Trophoblast cell (in vitro differentiated cells and primary cell): ENCODE measurements at regions not wholly inside any gene's neighbourhood (a gene's known extent, or its start where the extent isn't known, plus 50 kb on each side); places are given as distances from the start of the nearest gene placed in this dataset.

Experiments used
- DNase-seq, 2 donors: peaks; one replicate each; pipeline ENCODE4 v3.0.0-alpha.2; 2016
- H2AFZ ChIP-seq: 2 replicates; pipeline ENCODE4 v1.6.1; 2013; ENCODE audit warnings: low read length, moderate library complexity, mild to moderate bottlenecking; ENCODE audit not compliant: insufficient read depth, poor library complexity
- H2AK5ac ChIP-seq: 2 replicates; pipeline ENCODE4 v1.6.1; 2013; ENCODE audit warnings: mild to moderate bottlenecking, low read length
- H2BK120ac ChIP-seq: 2 replicates; pipeline ENCODE4 v1.6.1; 2013; ENCODE audit warnings: low read length, mild to moderate bottlenecking, moderate library complexity; ENCODE audit not compliant: insufficient read depth, poor library complexity
- H2BK12ac ChIP-seq: 2 replicates; pipeline ENCODE4 v1.6.1; 2013; ENCODE audit warnings: mild to moderate bottlenecking, low read length, moderate library complexity
- H2BK5ac ChIP-seq: 2 replicates; pipeline ENCODE4 v1.6.1; 2013; ENCODE audit warnings: low read length, low read depth, moderate library complexity, mild to moderate bottlenecking; ENCODE audit not compliant: poor library complexity
- H3K14ac ChIP-seq: 2 replicates; pipeline ENCODE4 v1.6.1; 2013; ENCODE audit warnings: mild to moderate bottlenecking, low read length
- H3K18ac ChIP-seq: 2 replicates; pipeline ENCODE4 v1.6.1; 2013; ENCODE audit warnings: mild to moderate bottlenecking, low read length
- H3K23ac ChIP-seq: 2 replicates; pipeline ENCODE4 v1.6.1; 2013; ENCODE audit warnings: low read length
- H3K27ac ChIP-seq: 2 replicates; pipeline ENCODE4 v1.5.1; 2013; ENCODE audit warnings: low read depth, mild to moderate bottlenecking, inconsistent platforms, low read length, moderate library complexity
- H3K27me3 ChIP-seq: 2 replicates; pipeline ENCODE4 v1.6.1; 2013; ENCODE audit warnings: inconsistent platforms, mild to moderate bottlenecking, low read length, moderate library complexity; ENCODE audit not compliant: insufficient read depth
- H3K36me3 ChIP-seq, 2 experiments: 1 replicate in 1 of 2; 2 replicates in 1 of 2; pipeline ENCODE4 v1.6.1; 2013; ENCODE audit warnings: low read length in 2 of 2, mild to moderate bottlenecking in 2 of 2, moderate library complexity in 1 of 2; ENCODE audit not compliant: insufficient read depth in 2 of 2, control insufficient read depth in 1 of 2
- H3K4ac ChIP-seq: 2 replicates; pipeline ENCODE4 v1.6.1; 2013; ENCODE audit warnings: low read depth, mild to moderate bottlenecking, low read length, moderate library complexity
- H3K4me1 ChIP-seq, 2 experiments: 1 replicate in 1 of 2; 2 replicates in 1 of 2; pipeline ENCODE4 v1.6.1; 2013; ENCODE audit warnings: low read length in 2 of 2, mild to moderate bottlenecking in 2 of 2, moderate library complexity in 1 of 2; ENCODE audit not compliant: insufficient read depth in 2 of 2, control insufficient read depth in 1 of 2
- H3K4me2 ChIP-seq: 2 replicates; pipeline ENCODE4 v1.6.1; 2013; ENCODE audit warnings: inconsistent platforms, mild to moderate bottlenecking, low read length, moderate library complexity
- H3K4me3 ChIP-seq: 2 replicates; pipeline ENCODE4 v1.5.1; 2013; ENCODE audit warnings: mild to moderate bottlenecking, low read depth, low read length, inconsistent platforms
- H3K79me1 ChIP-seq: one replicate; pipeline ENCODE4 v1.6.1; 2013; ENCODE audit warnings: low read length
- H3K79me2 ChIP-seq: 2 replicates; pipeline ENCODE4 v1.6.1; 2013; ENCODE audit warnings: low read length, mild to moderate bottlenecking; ENCODE audit not compliant: control insufficient read depth, insufficient read depth, poor library complexity
- H3K9ac ChIP-seq: 2 replicates; pipeline ENCODE4 v1.6.1; 2013; ENCODE audit warnings: mild to moderate bottlenecking, low read length
- H3K9me3 ChIP-seq: 2 replicates; pipeline ENCODE4 v1.6.1; 2013; ENCODE audit warnings: low read depth, mild to moderate bottlenecking, control low read depth, inconsistent platforms, low read length; ENCODE audit not compliant: insufficient read depth
- H4K12ac ChIP-seq: 2 replicates; pipeline ENCODE4 v1.6.1; 2013; ENCODE audit warnings: low read depth, mild to moderate bottlenecking, low read length, moderate library complexity
- H4K8ac ChIP-seq: 2 replicates; pipeline ENCODE4 v1.6.1; 2013; ENCODE audit warnings: low read depth, mild to moderate bottlenecking, low read length, moderate library complexity
- H4K91ac ChIP-seq: one replicate; pipeline ENCODE4 v1.6.1; 2013; ENCODE audit warnings: low read depth, mild to moderate bottlenecking, low read length, moderate library complexity
- WGBS: extraction: QIAGEN DNeasy Blood & Tissue Kit; methylation state at CpG from one replicate; pipeline ENCODE4 v1.1.7; 2013; ENCODE audit warnings: missing lambda C conversion rate; ENCODE audit not compliant: insufficient read length, insufficient coverage; ENCODE audit errors: extremely low coverage; 5-methylcytosine and 5-hydroxymethylcytosine counted together

DNA sequence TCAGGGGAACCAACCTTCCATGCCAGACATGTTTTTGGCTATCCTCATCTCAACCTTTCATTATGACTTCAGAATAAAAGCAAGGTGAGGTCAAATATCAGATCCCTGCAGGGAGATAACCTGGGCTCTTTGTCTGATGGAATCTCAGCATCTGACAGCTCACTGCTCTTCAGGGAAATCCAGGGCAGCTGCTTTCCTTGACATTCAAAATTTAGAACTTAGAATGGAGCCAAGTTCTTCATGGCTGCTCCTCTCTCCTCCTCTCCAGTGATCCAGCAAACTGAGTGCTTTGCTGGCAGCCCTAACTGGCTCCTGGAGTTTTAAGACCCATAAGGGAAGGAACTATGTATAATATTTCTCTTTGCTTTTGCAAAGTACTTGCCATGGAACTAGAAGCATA is 716.3 kb downstream of the TSN start:
- H3K27ac ChIP-seq = no peak overlapping the region
- H3K9ac ChIP-seq = no peak overlapping the region
- no peaks in the 10 kb centered on the region for H3K27me3 ChIP-seq
- DNase-seq = no peak
- no peaks in the 10 kb centered on the region for H3K79me1 ChIP-seq
- no peak overlapping the region for H3K4me2 ChIP-seq
- no peak overlapping the region for H2BK12ac ChIP-seq
- no peaks in the 10 kb centered on the region for H3K9me3 ChIP-seq
- H3K18ac ChIP-seq = no peak overlapping the region
- no peak overlapping the region for H3K4ac ChIP-seq
- no peak overlapping the region for H2AK5ac ChIP-seq
- no peak overlapping the region for H2BK5ac ChIP-seq
- no peaks in the 10 kb centered on the region for H3K36me3 ChIP-seq
- no peak overlapping the region for H4K91ac ChIP-seq
- H4K12ac ChIP-seq = no peak overlapping the region
- H4K8ac ChIP-seq = no peak overlapping the region
- no peak overlapping the region for H3K4me3 ChIP-seq
- no peak overlapping the region for H2AFZ ChIP-seq
- H3K14ac ChIP-seq = no peak overlapping the region
- no peaks in the 10 kb centered on the region for H3K4me1 ChIP-seq
- H3K23ac ChIP-seq = no peak overlapping the region
- H2BK120ac ChIP-seq = no peak overlapping the region
- H3K79me2 ChIP-seq = no peaks in the 10 kb centered on the region

DNA sequence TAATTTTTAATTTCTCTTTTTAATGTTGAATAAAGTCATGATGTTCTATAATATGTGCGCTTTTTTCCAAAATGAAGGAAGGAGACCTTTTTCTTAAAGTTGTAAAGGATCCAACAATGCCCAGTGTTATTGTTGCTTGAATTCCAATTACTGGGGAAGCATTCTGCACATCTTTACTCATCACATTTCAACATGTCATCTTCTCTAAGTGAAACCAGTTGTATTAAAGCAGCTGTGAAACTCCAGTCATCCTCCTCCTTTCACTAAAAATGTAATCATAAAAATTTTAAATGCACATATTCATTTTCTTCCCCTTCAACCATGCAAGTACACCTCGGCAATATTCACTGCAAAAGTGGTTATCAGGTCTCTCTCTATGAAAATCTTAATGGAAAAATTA is 722.7 kb downstream of the TSN start:
- H3K18ac ChIP-seq = no peak overlapping the region
- H2BK12ac ChIP-seq = no peak overlapping the region
- H3K4me2 ChIP-seq = no peak overlapping the region
- no peak overlapping the region for H4K91ac ChIP-seq
- no CpG with 5 or more reads among the region's 2 CpGs for WGBS
- H3K27me3 ChIP-seq = no peaks in the 10 kb centered on the region
- no peak overlapping the region for H3K4me3 ChIP-seq
- H3K9me3 ChIP-seq = no peaks in the 10 kb centered on the region
- H3K27ac ChIP-seq = no peak overlapping the region
- no peak overlapping the region for H2AFZ ChIP-seq
- H4K12ac ChIP-seq = no peak overlapping the region
- no peaks in the 10 kb centered on the region for H3K79me2 ChIP-seq
- no peaks in the 10 kb centered on the region for H3K4me1 ChIP-seq
- no peak overlapping the region for H3K14ac ChIP-seq
- no peak overlapping the region for H2AK5ac ChIP-seq
- H2BK120ac ChIP-seq = no peak overlapping the region
- H4K8ac ChIP-seq = no peak overlapping the region
- H2BK5ac ChIP-seq = no peak overlapping the region
- H3K23ac ChIP-seq = no peak overlapping the region
- DNase-seq = no peak
- H3K9ac ChIP-seq = no peak overlapping the region
- H3K4ac ChIP-seq = no peak overlapping the region
- H3K79me1 ChIP-seq = no peaks in the 10 kb centered on the region
- no peaks in the 10 kb centered on the region for H3K36me3 ChIP-seq

DNA sequence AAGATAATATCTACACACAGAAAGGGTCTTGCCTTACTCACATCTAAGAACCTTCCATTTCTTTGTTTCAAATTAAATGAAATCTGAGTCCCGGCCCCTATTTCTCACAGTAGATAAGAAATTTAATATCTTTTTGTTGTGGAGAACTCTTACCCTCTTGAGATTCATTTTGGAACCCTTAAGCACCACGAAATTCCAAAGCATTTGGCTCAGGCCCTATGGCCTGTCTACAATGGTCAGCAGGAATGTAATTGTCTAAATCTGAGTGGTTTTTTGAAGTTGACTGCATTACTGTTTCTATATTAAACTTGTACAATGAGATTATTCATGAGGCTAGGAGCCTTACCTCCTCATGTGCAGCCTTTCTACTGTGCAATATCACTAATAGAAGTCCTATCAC is 723.3 kb downstream of the TSN start:
- H4K12ac ChIP-seq = no peak overlapping the region
- no peaks in the 10 kb centered on the region for H3K4me1 ChIP-seq
- H4K91ac ChIP-seq = no peak overlapping the region
- no peak overlapping the region for H3K4me2 ChIP-seq
- H3K9ac ChIP-seq = no peak overlapping the region
- H2AK5ac ChIP-seq = no peak overlapping the region
- no peaks in the 10 kb centered on the region for H3K9me3 ChIP-seq
- no peaks in the 10 kb centered on the region for H3K36me3 ChIP-seq
- no peak overlapping the region for H3K18ac ChIP-seq
- H2BK5ac ChIP-seq = no peak overlapping the region
- H2AFZ ChIP-seq = no peak overlapping the region
- H3K4ac ChIP-seq = no peak overlapping the region
- no peak overlapping the region for H2BK12ac ChIP-seq
- WGBS = no CpG with 5 or more reads among the region's 2 CpGs
- H3K23ac ChIP-seq = no peak overlapping the region
- no peak overlapping the region for H4K8ac ChIP-seq
- no peaks in the 10 kb centered on the region for H3K27me3 ChIP-seq
- H3K27ac ChIP-seq = no peak overlapping the region
- no peaks in the 10 kb centered on the region for H3K79me2 ChIP-seq
- H2BK120ac ChIP-seq = no peak overlapping the region
- no peak for DNase-seq
- no peak overlapping the region for H3K4me3 ChIP-seq
- no peaks in the 10 kb centered on the region for H3K79me1 ChIP-seq
- no peak overlapping the region for H3K14ac ChIP-seq

DNA sequence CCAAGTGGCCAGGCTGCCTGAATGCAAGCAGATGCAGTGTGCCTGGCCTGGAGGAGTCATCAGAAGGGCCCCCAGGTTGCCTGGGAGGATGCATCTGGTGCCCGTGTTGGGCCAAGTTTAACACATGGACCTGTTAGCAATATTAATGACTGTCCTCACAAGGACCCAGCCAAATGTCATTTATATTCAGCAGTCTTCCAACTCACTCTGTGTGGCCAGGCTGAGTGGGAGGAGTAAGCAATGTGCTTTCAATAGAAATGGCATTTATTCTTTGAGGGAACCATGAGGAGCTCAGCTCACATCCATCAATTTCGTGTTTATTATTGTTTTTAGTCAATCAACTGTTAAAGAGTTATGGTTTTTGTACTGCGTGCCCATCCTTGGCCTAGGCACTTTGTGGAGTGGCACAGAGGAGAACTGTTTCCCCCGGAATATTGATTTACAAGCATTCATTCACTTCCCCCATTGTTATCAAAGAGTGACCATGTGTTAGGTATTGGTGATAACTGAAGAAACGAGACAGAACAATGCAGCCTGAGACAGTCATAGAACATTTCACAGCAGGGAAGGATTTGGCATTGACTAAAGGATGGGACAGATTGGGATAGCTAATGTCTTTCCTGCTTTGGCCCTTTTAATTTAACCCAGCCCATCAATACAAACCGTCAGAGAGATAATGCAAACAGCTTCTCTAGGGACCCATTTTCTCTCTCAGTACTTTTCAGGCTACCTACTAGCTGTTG is 725.2 kb downstream of the TSN start:
- no peaks in the 10 kb centered on the region for H3K4me1 ChIP-seq

More for the DNA sequence above, 725.2 kb downstream of the TSN start:
- no peaks in the 10 kb centered on the region for H3K79me1 ChIP-seq
- no peak overlapping the region for H4K91ac ChIP-seq
- H3K79me2 ChIP-seq = no peaks in the 10 kb centered on the region
- no peaks in the 10 kb centered on the region for H3K27me3 ChIP-seq
- no peak overlapping the region for H2BK120ac ChIP-seq
- H3K9me3 ChIP-seq = no peaks in the 10 kb centered on the region
- H3K18ac ChIP-seq = no peak overlapping the region
- WGBS = no CpG with 5 or more reads among the region's 6 CpGs
- H3K14ac ChIP-seq = no peak overlapping the region
- no peak for DNase-seq
- no peak overlapping the region for H3K9ac ChIP-seq
- no peak overlapping the region for H4K8ac ChIP-seq
- no peak overlapping the region for H3K4ac ChIP-seq
- no peak overlapping the region for H2BK12ac ChIP-seq
- no peak overlapping the region for H3K23ac ChIP-seq
- H3K4me2 ChIP-seq = no peak overlapping the region
- H4K12ac ChIP-seq = no peak overlapping the region
- H3K36me3 ChIP-seq = no peaks in the 10 kb centered on the region
- H2AK5ac ChIP-seq = no peak overlapping the region
- no peak overlapping the region for H3K27ac ChIP-seq
- H3K4me3 ChIP-seq = no peak overlapping the region
- H2AFZ ChIP-seq = no peak overlapping the region
- no peak overlapping the region for H2BK5ac ChIP-seq
